ENCODE measurements at regions not wholly inside any gene's neighbourhood (a gene's known extent, or its start where the extent isn't known, plus 50 kb on each side); places are given as distances from the start of the nearest gene placed in this dataset.
"Not testable (repeated sequence)": the region's sequence is repeated elsewhere in the genome, so short reads cannot be mapped to it uniquely, and the experiment has no call there.

DNA sequence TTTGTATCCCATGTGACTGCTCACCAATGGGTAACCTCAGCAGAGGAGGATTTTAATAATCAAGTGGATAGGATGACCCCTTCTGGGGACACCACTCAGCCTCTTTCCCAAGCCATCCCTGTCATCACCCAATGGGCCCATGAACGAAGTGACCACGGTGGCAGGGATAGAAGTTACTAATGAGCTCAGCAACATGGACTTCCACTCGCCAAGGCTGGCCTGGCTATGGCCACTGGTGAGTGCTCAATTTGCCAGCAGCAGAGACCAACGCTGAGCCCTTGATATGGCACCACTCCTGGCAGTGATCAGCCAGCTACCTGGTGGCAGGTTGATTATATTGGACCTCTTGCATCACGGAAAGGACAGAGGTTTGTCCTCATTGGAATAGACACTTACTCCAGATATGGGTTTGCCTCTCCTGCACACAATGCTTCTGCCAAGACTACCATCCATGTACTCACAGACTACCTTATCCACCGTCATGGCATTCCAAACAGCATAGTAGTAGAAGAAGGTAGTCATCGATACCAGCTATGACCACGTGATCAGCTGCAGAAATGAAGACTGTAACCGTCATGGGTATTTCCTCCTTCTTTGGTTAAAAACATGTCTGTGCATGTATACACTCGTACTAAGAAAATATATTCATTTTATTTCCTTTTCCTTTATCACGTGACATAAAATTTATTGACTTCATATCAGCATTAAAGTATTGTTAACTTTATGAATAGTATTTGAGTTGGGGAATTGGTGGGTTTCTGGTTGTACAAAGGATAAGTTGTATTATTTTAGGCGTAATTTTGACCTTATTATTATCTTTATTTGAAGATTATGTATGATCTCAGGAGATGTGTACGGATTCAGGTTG is 562.6 kb downstream of the PTPRU start:
- no peak overlapping the region for H3K27ac ChIP-seq
- no peaks in the 10 kb centered on the region for H3K9me3 ChIP-seq
- H3K36me3 ChIP-seq, result no peaks in the 10 kb centered on the region
- TF ChIP-seq, protein P1, sequence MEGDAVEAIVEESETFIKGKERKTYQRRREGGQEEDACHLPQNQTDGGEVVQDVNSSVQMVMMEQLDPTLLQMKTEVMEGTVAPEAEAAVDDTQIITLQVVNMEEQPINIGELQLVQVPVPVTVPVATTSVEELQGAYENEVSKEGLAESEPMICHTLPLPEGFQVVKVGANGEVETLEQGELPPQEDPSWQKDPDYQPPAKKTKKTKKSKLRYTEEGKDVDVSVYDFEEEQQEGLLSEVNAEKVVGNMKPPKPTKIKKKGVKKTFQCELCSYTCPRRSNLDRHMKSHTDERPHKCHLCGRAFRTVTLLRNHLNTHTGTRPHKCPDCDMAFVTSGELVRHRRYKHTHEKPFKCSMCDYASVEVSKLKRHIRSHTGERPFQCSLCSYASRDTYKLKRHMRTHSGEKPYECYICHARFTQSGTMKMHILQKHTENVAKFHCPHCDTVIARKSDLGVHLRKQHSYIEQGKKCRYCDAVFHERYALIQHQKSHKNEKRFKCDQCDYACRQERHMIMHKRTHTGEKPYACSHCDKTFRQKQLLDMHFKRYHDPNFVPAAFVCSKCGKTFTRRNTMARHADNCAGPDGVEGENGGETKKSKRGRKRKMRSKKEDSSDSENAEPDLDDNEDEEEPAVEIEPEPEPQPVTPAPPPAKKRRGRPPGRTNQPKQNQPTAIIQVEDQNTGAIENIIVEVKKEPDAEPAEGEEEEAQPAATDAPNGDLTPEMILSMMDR (IDR thresholded peaks at IDR 0.05), result no peak
- no peaks in the 10 kb centered on the region for H3K4me1 ChIP-seq (ENCODE audit: control insufficient read depth in 1 of 2, insufficient read depth in 1 of 2, low read depth in 1 of 2, low read length in 1 of 2)
- peaks cover 5% of the 10 kb centered on the region for H3K27me3 ChIP-seq
- no peak overlapping the region for H3K4me3 ChIP-seq (ENCODE audit: low read depth in 1 of 2, low read length in 1 of 2)

- H3K4me1 ChIP-seq (ENCODE audit: control insufficient read depth in 1 of 2, insufficient read depth in 1 of 2, low read depth in 1 of 2, low read length in 1 of 2); H3K27me3 ChIP-seq; H3K36me3 ChIP-seq; H3K27ac ChIP-seq; H3K9me3 ChIP-seq; H3K4me3 ChIP-seq (ENCODE audit: low read depth in 1 of 2, low read length in 1 of 2): not testable (repeated sequence)
Observed at GRCh38 chr1:29797125-29797524, 560.8 kb downstream of the PTPRU start.

DNA sequence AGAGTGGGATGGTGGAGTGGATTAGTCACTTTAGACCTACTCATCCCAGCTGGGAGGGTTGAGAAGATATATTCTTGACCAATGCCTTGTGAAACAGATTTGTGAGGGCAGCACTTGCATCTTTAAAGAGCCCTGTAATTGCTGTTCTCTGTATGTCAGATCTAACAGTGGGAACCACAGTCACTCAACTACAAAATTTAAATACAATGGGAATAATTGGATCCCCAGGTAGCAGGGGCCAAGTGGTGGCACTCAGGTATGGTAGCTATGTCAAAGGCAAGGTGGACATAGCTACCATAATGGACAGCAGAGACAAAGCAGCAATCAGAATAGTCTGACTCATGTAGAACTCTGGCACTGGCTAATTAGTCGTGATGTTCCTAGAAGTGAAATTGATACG is 559.6 kb downstream of the PTPRU start:
- H3K27ac ChIP-seq; H3K27me3 ChIP-seq; H3K9me3 ChIP-seq; H3K4me3 ChIP-seq (ENCODE audit: low read depth in 1 of 2, low read length in 1 of 2); H3K4me1 ChIP-seq (ENCODE audit: control insufficient read depth in 1 of 2, insufficient read depth in 1 of 2, low read depth in 1 of 2, low read length in 1 of 2); H3K36me3 ChIP-seq: not testable (repeated sequence)

DNA sequence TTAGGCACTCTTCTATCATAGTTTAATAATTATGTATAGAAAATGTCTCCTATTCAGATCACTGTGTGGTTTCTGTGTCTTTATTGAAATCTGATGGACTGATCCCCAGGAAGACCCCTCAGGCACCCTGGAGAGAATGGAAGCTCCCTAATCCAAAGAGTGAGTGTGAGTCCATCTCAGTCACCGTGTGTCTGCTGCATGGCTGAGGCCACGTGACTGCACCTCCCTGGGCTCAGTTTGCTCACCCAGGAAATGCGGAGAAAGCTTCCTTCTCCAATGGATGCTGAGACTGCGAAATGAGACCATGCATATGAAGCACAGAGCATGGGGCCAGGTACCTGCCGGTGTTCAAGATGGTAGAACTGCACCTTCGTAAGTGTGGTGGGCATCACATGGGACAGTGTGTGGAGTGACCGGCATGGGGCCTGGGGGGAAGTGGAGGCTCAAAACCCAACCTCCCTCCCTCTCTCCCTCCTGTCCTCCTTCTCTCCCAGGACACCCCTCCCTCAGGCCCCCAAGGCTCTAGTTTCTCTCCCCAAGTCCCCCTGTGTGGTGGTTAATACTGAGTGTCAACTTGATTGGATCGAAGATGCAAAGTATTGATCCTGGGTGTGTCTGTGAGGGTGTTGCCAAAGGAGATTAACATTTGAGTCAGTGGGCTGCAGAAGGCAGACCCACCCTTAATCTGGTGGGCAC is 557.5 kb downstream of the PTPRU start:
- Histone ChIP-seq H3K4me3 (ENCODE audit: low read depth in 1 of 2, low read length in 1 of 2) (no peak overlapping the region), H3K36me3 (no peaks in the 10 kb centered on the region), H3K9me3 (no peaks in the 10 kb centered on the region), H3K27ac (no peak overlapping the region), H3K27me3 (no peaks in the 10 kb centered on the region), H3K4me1 (ENCODE audit: control insufficient read depth in 1 of 2, insufficient read depth in 1 of 2, low read depth in 1 of 2, low read length in 1 of 2) (no peaks in the 10 kb centered on the region)
- TF ChIP-seq, protein P1 (IDR thresholded peaks at IDR 0.05), result no peak

- Histone ChIP-seq H3K4me3 (ENCODE audit: low read depth in 1 of 2, low read length in 1 of 2) (no peak overlapping the region), H3K36me3 (no peaks in the 10 kb centered on the region), H3K9me3 (no peaks in the 10 kb centered on the region), H3K27me3 (no peaks in the 10 kb centered on the region), H3K4me1 (ENCODE audit: control insufficient read depth in 1 of 2, insufficient read depth in 1 of 2, low read depth in 1 of 2, low read length in 1 of 2) (no peaks in the 10 kb centered on the region), H3K27ac (no peak overlapping the region)
- TF ChIP-seq, protein P1 (IDR thresholded peaks at IDR 0.05), result no peak
Observed at GRCh38 chr1:29793101-29793546, 556.8 kb downstream of the PTPRU start.

DNA sequence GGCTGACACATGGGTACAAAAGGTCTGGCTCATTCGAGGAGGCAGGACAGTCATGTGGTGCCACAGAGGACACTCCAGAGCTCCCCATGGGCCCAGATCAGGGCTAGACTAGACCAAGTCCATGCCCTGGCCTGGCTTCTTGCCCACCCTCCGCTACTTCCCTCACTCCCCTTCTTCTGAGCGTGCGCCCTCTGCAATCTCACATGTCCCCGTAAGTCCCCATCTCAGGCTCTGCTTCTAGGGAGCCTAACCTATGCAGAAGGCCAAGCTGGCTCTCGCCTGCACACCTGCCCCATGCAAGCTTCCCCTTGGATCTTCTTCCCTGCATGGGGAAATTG is 553.6 kb downstream of the PTPRU start:
- no peaks in the 10 kb centered on the region for H3K4me1 ChIP-seq (ENCODE audit: control insufficient read depth in 1 of 2, insufficient read depth in 1 of 2, low read depth in 1 of 2, low read length in 1 of 2)
- no peaks in the 10 kb centered on the region for H3K27me3 ChIP-seq
- no peak overlapping the region for H3K27ac ChIP-seq
- H3K36me3 ChIP-seq, result no peaks in the 10 kb centered on the region
- TF ChIP-seq, protein P1 (IDR thresholded peaks at IDR 0.05), result no peak
- no peak overlapping the region for H3K4me3 ChIP-seq (ENCODE audit: low read depth in 1 of 2, low read length in 1 of 2)
- no peaks in the 10 kb centered on the region for H3K9me3 ChIP-seq
